Endothelial cell (in vitro differentiated cells): ENCODE measurements at regions not wholly inside any gene's neighbourhood (a gene's known extent, or its start where the extent isn't known, plus 50 kb on each side); places are given as distances from the start of the nearest gene placed in this dataset.

ENCODE experiments used
- DNase-seq: peaks from one replicate; pipeline ENCODE4 v3.0.0; 2021; ENCODE audit warnings: low spot score
- H3K27ac Mint-ChIP-seq: one replicate; pipeline ENCODE4 v1.8.0; 2021; ENCODE audit warnings: mixed read lengths, inconsistent platforms; ENCODE audit not compliant: unreplicated experiment
- H3K27me3 Mint-ChIP-seq: one replicate; pipeline ENCODE4 v1.8.0; 2021; ENCODE audit warnings: mild to moderate bottlenecking, moderate library complexity, mixed read lengths, inconsistent platforms; ENCODE audit not compliant: unreplicated experiment
- H3K36me3 Mint-ChIP-seq: one replicate; pipeline ENCODE4 v1.8.0; 2021; ENCODE audit warnings: mild to moderate bottlenecking, low read depth, mixed read lengths, inconsistent platforms; ENCODE audit not compliant: unreplicated experiment
- H3K4me1 Mint-ChIP-seq: one replicate; pipeline ENCODE4 v1.8.0; 2021; ENCODE audit warnings: mild to moderate bottlenecking, mixed read lengths, inconsistent platforms; ENCODE audit not compliant: unreplicated experiment
- H3K4me3 Mint-ChIP-seq: one replicate; pipeline ENCODE4 v1.8.0; 2021; ENCODE audit warnings: mild to moderate bottlenecking, mixed read lengths, inconsistent platforms; ENCODE audit not compliant: unreplicated experiment
- H3K9me3 Mint-ChIP-seq: one replicate; pipeline ENCODE4 v1.8.0; 2021; ENCODE audit warnings: mixed read lengths, inconsistent platforms; ENCODE audit not compliant: unreplicated experiment
- TF ChIP-seq, protein P1 (sequence below): fragments of 200-600 bp; sonication (generic); IDR thresholded peaks from one replicate; pipeline ENCODE4 v1.5.0; 2021; ENCODE audit warnings: antibody characterized with exemption; ENCODE audit not compliant: unreplicated experiment

GRCh38 chr7:135847242-135847641, 98.6 kb upstream of the FAM180A start:
- Mint-ChIP-seq H3K9me3 (no peaks in the 10 kb centered on the region), H3K27me3 (no peaks in the 10 kb centered on the region), H3K4me1 (no peaks in the 10 kb centered on the region), H3K36me3 (no peaks in the 10 kb centered on the region), H3K27ac (no peak overlapping the region), H3K4me3 (no peak overlapping the region)
- DNase-seq: no peak
- TF ChIP-seq, protein P1, sequence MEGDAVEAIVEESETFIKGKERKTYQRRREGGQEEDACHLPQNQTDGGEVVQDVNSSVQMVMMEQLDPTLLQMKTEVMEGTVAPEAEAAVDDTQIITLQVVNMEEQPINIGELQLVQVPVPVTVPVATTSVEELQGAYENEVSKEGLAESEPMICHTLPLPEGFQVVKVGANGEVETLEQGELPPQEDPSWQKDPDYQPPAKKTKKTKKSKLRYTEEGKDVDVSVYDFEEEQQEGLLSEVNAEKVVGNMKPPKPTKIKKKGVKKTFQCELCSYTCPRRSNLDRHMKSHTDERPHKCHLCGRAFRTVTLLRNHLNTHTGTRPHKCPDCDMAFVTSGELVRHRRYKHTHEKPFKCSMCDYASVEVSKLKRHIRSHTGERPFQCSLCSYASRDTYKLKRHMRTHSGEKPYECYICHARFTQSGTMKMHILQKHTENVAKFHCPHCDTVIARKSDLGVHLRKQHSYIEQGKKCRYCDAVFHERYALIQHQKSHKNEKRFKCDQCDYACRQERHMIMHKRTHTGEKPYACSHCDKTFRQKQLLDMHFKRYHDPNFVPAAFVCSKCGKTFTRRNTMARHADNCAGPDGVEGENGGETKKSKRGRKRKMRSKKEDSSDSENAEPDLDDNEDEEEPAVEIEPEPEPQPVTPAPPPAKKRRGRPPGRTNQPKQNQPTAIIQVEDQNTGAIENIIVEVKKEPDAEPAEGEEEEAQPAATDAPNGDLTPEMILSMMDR: no peak

DNA sequence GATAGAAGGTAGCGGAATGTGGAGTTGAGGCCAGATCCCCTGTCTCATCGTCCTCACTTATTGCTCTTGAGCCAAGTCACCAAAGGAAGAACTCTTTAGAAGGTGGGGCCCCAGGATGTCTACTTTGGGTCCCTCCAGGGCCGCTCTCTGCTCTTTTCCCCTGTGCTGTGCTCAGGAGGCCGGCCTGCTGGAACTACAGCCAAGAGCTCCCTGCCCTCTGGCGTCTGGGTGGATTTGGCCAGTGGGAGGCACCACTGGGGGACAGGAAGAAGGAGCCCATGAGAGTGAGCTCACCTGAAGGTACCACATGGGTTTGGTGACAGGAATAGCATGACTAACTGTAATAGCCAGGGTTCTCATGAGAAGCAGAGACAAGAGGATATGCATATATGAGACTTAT, 97.7 kb upstream of the FAM180A start:
- TF ChIP-seq, protein P1: no peak
- DNase-seq: no peak
- H3K9me3 Mint-ChIP-seq: no peaks in the 10 kb centered on the region
- H3K36me3 Mint-ChIP-seq: no peaks in the 10 kb centered on the region
- no peaks in the 10 kb centered on the region for H3K4me1 Mint-ChIP-seq
- no peak overlapping the region for H3K27ac Mint-ChIP-seq
- no peak overlapping the region for H3K4me3 Mint-ChIP-seq
- no peaks in the 10 kb centered on the region for H3K27me3 Mint-ChIP-seq

GRCh38 chr7:135845415-135846075, 96.9 kb upstream of the FAM180A start:
- DNase-seq: no peak
- Mint-ChIP-seq H3K4me3 (no peak overlapping the region), H3K27me3 (no peaks in the 10 kb centered on the region), H3K27ac (no peak overlapping the region), H3K4me1 (no peaks in the 10 kb centered on the region), H3K9me3 (no peaks in the 10 kb centered on the region), H3K36me3 (no peaks in the 10 kb centered on the region)
- TF ChIP-seq, protein P1: no peak

DNA sequence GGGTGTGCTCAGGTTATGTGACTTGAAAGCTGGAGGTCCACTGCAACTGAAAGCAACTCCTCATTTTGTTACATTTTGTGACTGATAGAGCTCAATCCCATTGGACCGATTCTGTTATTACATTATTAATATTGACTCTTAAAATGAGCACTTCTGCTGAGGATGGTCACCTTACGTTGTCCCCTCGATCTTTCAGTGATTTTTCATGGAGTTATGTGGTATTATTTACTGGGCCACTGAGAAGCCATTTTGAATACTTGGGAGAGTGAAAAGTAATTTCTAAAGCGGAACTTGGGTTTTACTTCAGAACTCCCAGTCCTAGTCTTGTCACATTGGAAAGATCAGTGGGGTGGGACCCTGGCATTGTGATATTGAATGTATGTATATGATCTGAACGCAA, 96.3 kb upstream of the FAM180A start:
- H3K27ac Mint-ChIP-seq: no peak overlapping the region
- H3K36me3 Mint-ChIP-seq: no peaks in the 10 kb centered on the region
- no peak for DNase-seq
- no peaks in the 10 kb centered on the region for H3K27me3 Mint-ChIP-seq
- H3K9me3 Mint-ChIP-seq: no peaks in the 10 kb centered on the region
- TF ChIP-seq, protein P1: no peak
- H3K4me3 Mint-ChIP-seq: no peak overlapping the region
- H3K4me1 Mint-ChIP-seq: no peaks in the 10 kb centered on the region

GRCh38 chr7:135843214-135843613, 94.6 kb upstream of the FAM180A start:
- H3K4me3 Mint-ChIP-seq: no peak overlapping the region
- H3K27ac Mint-ChIP-seq: no peak overlapping the region
- H3K9me3 Mint-ChIP-seq: no peaks in the 10 kb centered on the region
- H3K36me3 Mint-ChIP-seq: no peaks in the 10 kb centered on the region
- TF ChIP-seq, protein P1: no peak
- H3K27me3 Mint-ChIP-seq: no peaks in the 10 kb centered on the region
- H3K4me1 Mint-ChIP-seq: no peaks in the 10 kb centered on the region
- no peak for DNase-seq
